DMS53 (cell line): ENCODE measurements at regions not wholly inside any gene's neighbourhood (a gene's known extent, or its start where the extent isn't known, plus 50 kb on each side); places are given as distances from the start of the nearest gene placed in this dataset.
A peak's percentile ranks its signal among the peaks of the same experiment; 100 is the strongest.
"Not testable (repeated sequence)": the region's sequence is repeated elsewhere in the genome, so short reads cannot be mapped to it uniquely, and the experiment has no call there.

Experiments
- DNase-seq: peaks from one replicate; lab custom pipeline; 2025; lab: John Stamatoyannopoulos, UW

DNA sequence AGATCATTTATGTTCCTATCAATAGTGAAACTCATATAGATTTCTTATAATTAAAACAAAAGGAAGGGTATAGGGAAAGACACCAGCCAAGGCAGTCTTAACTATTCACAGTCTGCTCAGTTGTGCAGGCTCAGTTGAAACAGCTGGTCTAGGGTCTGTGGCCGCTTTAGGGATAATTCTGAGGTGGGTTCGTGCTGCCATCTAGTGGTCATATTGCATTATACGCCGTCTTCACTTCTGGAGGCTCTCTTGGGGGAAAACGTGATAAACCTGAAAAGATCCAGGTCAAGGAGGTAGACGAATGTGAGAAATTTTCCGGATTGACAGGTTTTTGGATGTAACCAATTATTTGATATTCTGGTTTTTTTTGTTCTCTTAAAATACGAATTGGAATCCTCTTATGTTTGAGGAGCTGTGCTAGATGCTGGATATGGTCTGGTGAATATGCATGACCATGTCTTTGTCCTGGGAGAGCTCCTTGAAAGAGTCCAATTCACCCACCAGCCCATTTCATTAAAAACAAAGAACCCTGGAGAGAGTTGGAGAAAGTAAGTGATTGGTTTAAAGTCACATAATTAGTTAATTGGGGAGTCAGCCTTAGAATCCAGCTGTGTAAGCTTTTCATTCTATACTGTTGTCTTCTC is 492.4 kb downstream of the PLCL1 start:
- peak; percentile 75 for DNase-seq

DNA sequence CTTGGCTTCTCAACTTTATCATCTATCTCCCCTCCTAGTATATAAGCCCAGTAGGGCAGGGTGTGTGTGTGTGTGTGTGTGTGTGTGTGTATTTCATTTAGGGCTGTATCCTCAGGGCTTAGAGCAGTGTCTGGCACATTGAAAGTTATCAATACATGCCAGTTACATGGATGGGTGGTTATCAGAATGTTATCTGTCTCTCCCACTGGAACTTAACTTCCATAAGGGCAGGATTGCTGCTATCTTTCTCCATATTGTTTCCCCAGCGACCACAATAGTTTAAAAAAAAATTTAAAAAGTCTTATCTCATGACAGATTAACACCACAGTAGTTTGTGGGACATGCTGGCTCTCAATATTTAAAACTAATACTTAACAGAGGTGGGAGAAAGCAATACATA is 488.9 kb downstream of the PLCL1 start:
- no peak for DNase-seq

GRCh38 chr2:198289811-198290210 is 485.4 kb downstream of the PLCL1 start:
- DNase-seq, result no peak

DNA sequence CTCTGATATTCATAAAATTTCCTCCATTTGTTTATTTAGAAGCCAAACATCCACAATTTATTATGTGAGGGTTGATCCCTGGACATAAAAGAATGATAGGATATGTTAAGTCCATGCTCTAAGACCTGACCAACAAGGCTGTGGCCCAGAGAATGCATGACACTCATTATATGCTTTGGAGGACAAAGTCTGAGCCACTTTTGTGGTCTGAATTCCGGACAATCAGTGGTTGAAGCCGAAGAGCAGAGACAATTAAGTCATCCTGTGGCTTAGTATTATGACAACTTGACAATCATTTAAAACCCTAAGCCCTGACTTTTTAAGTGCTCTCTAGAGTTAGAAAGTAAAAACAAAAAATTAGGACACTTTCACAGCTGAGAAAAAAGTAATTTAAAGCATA is 483.3 kb downstream of the PLCL1 start:
- peak; percentile 48 for DNase-seq

GRCh38 chr2:198285216-198285615 is 480.8 kb downstream of the PLCL1 start:
- DNase-seq, result no peak

GRCh38 chr2:198283146-198283545 is 478.8 kb downstream of the PLCL1 start:
- DNase-seq, result no peak

GRCh38 chr2:198282061-198282460 is 477.7 kb downstream of the PLCL1 start:
- no peak for DNase-seq

DNA sequence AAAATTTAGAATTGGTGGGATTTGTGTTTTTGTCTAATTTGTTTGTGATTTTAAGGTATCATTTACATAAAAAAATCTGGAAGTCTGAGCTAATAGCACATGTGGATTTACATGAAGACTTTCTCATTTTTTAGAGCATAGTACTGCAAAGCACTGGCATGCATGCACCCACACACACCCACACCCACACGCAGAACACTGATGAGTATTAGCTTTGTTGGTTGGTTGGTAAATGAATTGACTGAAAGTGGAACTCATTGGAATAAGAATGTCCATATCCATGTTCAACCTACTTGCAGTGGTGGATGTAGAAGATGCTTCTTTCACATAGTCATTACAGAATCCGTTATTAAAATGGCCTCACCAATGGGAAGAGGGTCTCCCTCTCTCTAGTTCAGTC is 475.8 kb downstream of the PLCL1 start:
- no peak for DNase-seq

DNA sequence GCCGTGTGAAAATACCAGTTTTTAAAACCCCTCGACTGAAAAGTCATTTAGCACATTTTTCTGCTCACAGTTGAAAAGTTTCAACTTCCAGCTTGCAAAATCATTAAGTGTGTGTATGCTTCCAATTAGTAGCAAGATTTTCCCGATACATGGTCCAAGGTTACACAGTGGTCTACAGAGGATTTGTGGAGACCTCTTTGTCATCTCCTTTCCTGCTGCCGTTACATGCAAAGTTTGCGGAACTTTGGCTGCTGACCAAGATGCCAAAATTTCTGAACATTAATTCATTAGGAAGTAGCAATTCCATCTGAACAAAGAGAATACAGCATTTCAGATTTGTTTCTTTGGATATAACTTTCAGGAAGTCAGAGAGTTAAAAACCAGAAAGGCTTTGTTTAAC is 474.6 kb downstream of the PLCL1 start:
- no peak for DNase-seq

DNA sequence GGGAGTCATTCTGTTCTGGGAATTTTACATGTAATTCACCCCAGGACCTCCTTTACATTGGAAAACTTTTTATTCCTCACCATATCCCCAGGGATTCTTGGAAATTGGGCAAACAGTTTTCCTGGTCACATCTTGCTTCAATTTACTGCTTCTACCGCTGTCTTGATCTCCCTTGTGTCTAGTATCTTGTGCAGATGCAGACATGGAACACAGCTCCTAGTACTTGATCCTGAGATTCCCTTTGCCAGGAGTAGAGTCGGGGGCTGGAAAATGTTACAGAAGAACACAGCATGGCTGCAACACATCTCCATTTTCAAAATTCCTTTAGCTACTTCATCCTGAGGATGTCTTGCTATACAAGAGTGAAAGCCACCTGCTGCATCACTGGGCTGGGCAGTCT is 472.8 kb downstream of the PLCL1 start:
- no peak for DNase-seq

- DNase-seq, result no peak
These were observed 469.3 kb downstream of the PLCL1 start for GRCh38 chr2:198273660-198274059.

DNA sequence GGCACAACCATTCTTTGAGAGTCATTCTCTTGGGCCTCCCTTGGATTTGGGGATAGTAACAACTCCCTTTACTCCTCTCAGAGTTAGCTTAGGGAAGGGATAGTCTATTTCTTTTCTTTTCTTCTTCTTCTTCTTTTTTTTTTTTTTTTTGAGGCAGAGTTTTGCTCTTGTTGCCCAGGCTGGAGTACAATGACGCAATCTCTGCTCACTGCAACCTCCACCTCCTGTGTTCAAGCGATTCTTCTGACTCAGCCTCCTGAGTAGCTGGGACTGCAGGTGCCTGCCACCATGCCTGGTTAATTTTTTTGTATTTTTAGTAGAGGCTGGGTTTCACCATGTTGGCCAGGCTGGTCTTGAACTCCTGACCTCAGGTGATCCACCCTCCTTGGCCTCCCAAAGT is 465.8 kb downstream of the PLCL1 start:
- not testable (repeated sequence) for DNase-seq

DNA sequence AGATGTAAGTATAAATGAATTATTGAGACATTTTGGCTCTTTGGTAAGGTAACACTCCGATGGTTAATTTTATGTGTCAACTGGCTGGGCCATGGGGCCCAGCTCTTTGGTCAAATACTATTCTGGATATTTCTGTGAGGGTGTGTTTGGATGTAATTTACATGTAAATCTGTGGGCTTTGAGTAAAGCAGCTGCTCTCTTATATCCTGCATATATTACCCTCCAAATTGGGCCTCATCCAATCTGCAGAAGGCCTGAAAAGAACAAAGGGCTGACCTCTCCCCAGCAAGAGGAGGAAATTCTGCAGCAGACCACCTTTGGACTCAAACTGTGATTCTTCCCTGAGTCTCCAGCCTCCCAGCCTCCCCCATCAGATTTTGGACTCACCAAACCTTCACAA is 464.1 kb downstream of the PLCL1 start:
- no peak for DNase-seq

DNA sequence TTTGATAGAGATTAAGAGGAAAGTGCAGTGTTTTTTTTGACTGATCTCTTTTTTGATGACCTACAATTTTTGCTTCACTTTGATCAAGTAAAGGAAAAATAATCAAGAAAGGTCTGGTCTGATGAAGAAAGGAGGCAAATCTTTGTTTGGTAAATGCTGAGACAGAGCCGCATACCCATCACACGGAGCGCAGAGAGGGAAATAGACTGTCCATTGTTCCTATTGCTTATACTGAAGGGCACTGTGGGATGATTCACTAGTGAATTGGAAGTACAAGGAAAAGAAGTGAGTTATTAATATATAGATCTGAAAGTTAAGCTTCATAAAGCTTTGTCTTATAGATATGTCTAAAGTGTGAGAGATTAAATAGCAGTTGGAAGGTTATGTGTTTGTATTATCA is 455.1 kb downstream of the PLCL1 start:
- no peak for DNase-seq

DNA sequence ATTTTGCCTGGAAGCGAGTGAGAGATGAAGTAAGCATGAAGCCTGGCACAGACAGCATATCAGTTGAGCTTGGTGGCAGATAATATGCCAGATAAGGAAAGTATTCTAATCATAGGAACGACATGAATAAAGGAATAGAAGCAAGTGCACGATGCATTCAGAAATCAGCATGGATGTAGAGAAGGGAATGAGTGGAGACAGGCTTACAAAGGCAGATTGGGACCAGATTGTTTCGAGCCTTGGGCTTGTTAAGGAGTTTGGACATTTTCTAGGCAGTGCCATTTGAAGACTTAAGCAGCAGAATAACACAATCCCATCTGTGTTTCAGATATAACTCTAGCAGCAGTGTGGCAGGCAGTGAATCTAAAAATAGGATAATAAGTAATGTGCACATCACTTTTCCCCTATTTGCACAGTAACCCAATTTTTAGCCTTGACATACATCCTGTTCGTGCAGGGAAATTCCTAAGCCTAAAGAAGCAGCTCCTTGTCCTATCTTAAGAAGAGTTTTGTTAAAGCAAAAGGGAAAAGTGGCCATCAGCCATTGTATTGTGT is 450.2 kb downstream of the PLCL1 start:
- DNase-seq, result no peak

GRCh38 chr2:198253995-198254394 is 449.6 kb downstream of the PLCL1 start:
- no peak for DNase-seq

DNA sequence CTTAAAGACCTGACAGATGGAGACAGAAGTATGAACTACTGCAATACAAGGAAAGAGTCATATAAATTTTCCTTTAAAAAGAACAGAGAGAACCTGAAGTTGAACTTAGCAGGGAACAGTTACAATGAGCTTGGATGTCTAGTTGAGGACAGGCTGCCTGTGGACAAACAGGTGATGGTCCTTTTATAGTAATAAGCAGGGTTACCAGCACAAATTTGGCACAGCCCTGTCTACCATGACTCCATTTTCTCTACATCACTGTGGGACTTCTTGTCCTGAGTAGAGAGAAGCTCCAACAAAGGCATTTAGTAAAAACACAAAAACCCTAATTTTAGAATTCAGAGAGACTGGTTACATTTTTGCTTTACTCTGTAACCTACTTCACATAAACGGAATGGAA is 448.1 kb downstream of the PLCL1 start:
- no peak for DNase-seq

DNA sequence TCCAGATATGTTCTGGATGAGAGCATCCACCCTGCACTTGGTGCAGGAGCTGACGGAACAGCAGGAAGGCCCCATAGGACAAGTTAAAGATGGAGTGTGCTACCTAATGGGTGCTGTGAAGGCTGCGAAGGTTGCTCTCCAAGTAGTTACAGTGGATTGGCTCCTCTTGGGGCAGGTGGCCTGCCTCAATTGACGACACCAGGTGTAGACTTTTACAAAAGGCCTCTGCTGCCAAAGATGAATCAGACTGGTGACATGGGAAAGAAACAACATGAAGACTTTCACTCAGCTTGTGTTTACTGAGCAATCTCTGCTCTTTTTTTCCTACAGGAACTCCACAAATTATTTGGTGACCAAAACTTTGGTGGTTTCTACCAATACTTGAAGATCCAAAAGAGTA is 437.7 kb downstream of the PLCL1 start:
- DNase-seq, result peak; percentile 3

GRCh38 chr2:198238429-198238828 is 434.0 kb downstream of the PLCL1 start:
- DNase-seq, result no peak

DNA sequence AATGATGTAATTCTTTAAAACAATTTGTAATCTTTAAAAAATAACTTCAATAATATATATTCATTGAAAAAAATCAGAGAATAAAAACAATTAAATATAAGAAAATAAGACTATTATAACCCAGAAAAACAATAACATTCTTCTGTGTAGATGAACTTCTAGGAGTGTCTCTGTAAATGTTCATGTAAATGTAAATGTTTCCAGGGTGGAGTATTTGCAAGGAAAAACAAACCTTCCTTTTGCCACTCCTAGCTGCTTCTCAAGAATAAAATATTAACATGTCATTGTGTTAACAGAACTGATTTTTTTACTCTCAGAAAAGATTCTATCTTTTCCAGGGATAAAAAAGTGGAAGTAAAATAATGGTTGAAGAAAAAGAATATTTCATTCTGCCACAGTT is 431.9 kb downstream of the PLCL1 start:
- no peak for DNase-seq

DNA sequence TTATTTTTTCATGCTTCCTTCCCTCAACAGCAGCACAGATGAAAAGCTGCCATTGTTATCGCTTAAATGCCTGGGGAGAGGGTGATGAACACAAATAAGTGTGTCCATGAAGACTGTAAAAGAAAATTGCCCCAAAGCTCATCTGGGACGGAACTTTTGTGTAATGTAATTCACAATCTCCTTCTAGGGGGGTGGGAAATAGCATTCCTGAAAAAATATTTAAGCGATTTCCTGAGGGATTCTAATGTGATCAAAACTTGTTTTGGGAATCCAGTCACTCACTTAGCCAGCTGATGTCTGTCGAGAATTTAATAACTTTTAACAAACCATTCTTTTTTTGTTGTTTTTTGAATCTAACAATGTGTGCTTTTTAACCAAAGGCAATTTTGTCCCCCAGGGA is 427.9 kb downstream of the PLCL1 start:
- no peak for DNase-seq

DNA sequence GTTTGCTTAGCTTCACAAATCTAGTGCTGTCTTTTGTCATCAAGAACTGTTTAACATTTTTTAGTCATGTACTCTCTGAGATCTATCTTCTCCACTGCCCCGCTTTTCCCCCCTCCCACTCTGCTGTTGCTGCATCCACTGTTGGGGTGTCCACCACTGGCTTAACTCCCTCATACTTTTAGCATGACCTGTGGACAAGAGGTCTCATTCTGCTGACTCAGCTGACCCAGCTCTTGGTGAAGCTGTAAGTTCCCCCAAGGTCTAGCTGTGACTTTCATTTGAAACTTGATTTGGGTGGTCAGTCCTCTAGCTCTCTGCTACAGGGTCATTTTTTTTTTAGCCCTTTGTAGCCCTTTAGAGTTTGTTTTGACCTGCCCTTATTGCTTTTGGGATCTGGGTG is 427.2 kb downstream of the PLCL1 start:
- no peak for DNase-seq

DNA sequence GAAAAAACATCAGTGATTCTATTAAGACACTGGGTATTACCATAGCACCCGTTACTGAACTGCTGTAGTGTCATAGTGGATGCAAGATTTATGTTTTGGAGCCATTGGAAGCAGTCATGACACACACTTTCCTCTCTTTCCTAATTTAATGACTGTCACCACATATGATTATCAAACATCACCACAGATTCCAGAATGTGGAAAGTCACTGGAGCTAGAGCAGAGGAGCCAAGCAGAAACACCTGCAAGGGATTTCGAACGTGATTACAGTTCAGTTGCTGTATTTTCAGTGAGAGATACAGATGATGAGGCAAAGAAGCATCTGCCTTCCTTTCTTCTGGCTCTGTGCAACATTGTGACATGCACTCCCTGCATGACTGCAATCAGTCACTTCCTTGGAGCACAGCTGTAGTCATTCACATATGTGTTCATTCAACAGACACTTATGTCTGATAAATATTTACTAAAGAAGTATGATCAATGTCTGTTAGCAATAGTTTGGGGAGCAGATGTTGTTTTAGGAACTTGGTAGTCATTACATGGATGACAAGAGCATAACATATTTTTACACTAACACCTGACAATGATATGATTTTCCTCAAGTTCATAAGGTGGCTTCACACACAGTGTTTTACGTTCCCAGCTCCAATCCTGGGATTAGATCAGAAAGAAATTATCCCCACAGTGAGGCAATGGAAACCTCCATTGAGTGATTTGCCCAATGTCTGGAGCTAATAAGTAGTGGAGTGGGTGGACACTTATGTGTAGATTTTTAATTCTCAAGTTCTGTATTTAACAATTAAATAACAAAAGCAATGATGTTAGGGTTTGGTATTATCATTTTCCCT is 416.6 kb downstream of the PLCL1 start:
- peak; percentile 46 for DNase-seq
